K562 (cell line): ENCODE measurements at regions not wholly inside any gene's neighbourhood (a gene's known extent, or its start where the extent isn't known, plus 50 kb on each side); places are given as distances from the start of the nearest gene placed in this dataset.

ENCODE experiments used
- ATAC-seq: fragments of 200-7000 bp; cut with Tn5 transposase; 3 replicates; pipeline ENCODE4 v1.9.1; 2020; ENCODE audit warnings: moderate library complexity
- BruUV-seq: library from RNA; stranded (reverse); fragments of 400-500 nt; replicated peaks from 2 replicates; lab custom pipeline; 2021; lab: Mats Ljungman, UMichigan
- CTCF ChIA-PET: fragments of 300-600 bp; formaldehyde crosslinking; extraction: SDS; loops from one replicate; lab custom pipeline; 2021; ENCODE audit warnings: low intra/inter-chr PET ratio; lab: Yijun Ruan, JAX
- POLR2A ChIA-PET: fragments of 300-600, 350-650 bp; sonication (Branson Sonifier 250); formaldehyde crosslinking; extraction: SDS; loops from one replicate; lab custom pipeline; 2021; ENCODE audit warnings: antibody characterized with exemption, inconsistent platforms; lab: Yijun Ruan, JAX
- DNase-seq, 4 experiments: peaks; one replicate each; pipeline versions ENCODE4 v3.0.0 to v3.0.0-alpha.2; 2011 to 2018; ENCODE audit warnings: low spot score in 3 of 4, mixed read lengths in 3 of 4; ENCODE audit errors: extremely low read depth in 1 of 4
- FAIRE-seq: peaks from 2 replicates; lab custom pipeline; 2011; peaks lifted over from hg19 to GRCh38; lab: Jason Lieb, UNC
- H2AFZ ChIP-seq: 2 replicates; pipeline ENCODE4 v1.6.0; 2011; ENCODE audit warnings: low read depth, low read length, control low read depth, inconsistent platforms
- H3K27ac ChIP-seq: fragments of 200-600 bp; 3 replicates; pipeline ENCODE4 v1.8.0; 2011; ENCODE audit warnings: low read depth, mild to moderate bottlenecking, control low read depth, inconsistent platforms, low read length, moderate library complexity, mixed read lengths; ENCODE audit errors: extremely low read depth
- H3K27me3 ChIP-seq, 2 experiments: fragments of 300-600 bp in 1 of 2; 2 replicates in 1 of 2; 3 replicates in 1 of 2; pipeline versions ENCODE4 v1.6.0 to v1.8.0; 2011; ENCODE audit warnings: inconsistent platforms in 2 of 2, low read length in 2 of 2, mild to moderate bottlenecking in 1 of 2, mixed read lengths in 1 of 2, moderate library complexity in 1 of 2; ENCODE audit not compliant: control insufficient read depth in 2 of 2, insufficient read depth in 2 of 2
- H3K36me3 ChIP-seq: fragments of 300-600 bp; 3 replicates; pipeline ENCODE4 v1.8.0; 2011; ENCODE audit warnings: mild to moderate bottlenecking, low read length, inconsistent platforms; ENCODE audit not compliant: control insufficient read depth, insufficient read depth
- H3K4me1 ChIP-seq, 2 experiments: fragments of 200-600 bp in 1 of 2; replicated peaks in 1 of 2; 2 replicates in 1 of 2; 3 replicates in 1 of 2; pipeline versions ENCODE4 v1.5.1 to v1.8.0; 2011; ENCODE audit warnings: inconsistent platforms in 2 of 2, low read length in 2 of 2, mild to moderate bottlenecking in 1 of 2, mixed read lengths in 1 of 2, moderate library complexity in 1 of 2; ENCODE audit not compliant: control insufficient read depth in 2 of 2, insufficient read depth in 2 of 2
- H3K4me2 ChIP-seq: 2 replicates; pipeline ENCODE4 v1.6.1; 2011; ENCODE audit warnings: low read length, control low read depth, inconsistent platforms, mixed read lengths; ENCODE audit not compliant: insufficient read depth
- H3K4me3 ChIP-seq: fragments of 200-600 bp; sonication (generic), shearing (Covaris generic); 2 replicates; pipeline ENCODE4 v1.5.1; 2016; ENCODE audit warnings: control low read depth, inconsistent platforms
- H3K79me2 ChIP-seq: fragments of 200-600 bp; 3 replicates; pipeline ENCODE4 v1.8.0; 2011; ENCODE audit warnings: low read length, inconsistent platforms; ENCODE audit not compliant: control insufficient read depth, insufficient read depth
- H3K9ac ChIP-seq, 2 experiments: 2 replicates each; pipeline versions ENCODE4 v1.6.0 to v1.6.1; 2011; ENCODE audit warnings: low read depth in 2 of 2, low read length in 2 of 2, control low read depth in 1 of 2, inconsistent platforms in 1 of 2, mild to moderate bottlenecking in 1 of 2, mixed read lengths in 1 of 2; ENCODE audit not compliant: insufficient read depth in 1 of 2
- H3K9me1 ChIP-seq: one replicate; pipeline ENCODE4 v1.6.0; 2011; ENCODE audit warnings: inconsistent platforms, mild to moderate bottlenecking, low read length, moderate library complexity; ENCODE audit not compliant: control insufficient read depth, insufficient read depth
- H3K9me3 ChIP-seq: replicated peaks from 2 replicates; pipeline ENCODE4 v1.5.1; 2011; ENCODE audit warnings: low read depth, low read length, inconsistent platforms; ENCODE audit not compliant: control insufficient read depth, insufficient read depth
- H4K20me1 ChIP-seq: replicated peaks from 2 replicates; pipeline ENCODE4 v1.6.1; 2011; ENCODE audit warnings: low read length, inconsistent platforms, mixed read lengths; ENCODE audit not compliant: control insufficient read depth, insufficient read depth
- ATF7 ChIP-seq: fragments of 450-650 bp; IDR thresholded peaks from 2 replicates; pipeline ENCODE4 v1.7.1; 2014; ENCODE audit warnings: mild to moderate bottlenecking, moderate library complexity
- BCL6 ChIP-seq: fragments of 250-450 bp; sonication (Bioruptor Pico); IDR thresholded peaks from 2 replicates; pipeline ENCODE4 v1.4.0; 2020
- CHD2 ChIP-seq: IDR thresholded peaks from 2 replicates; pipeline ENCODE4 v1.6.1; 2011; ENCODE audit warnings: low read depth, low read length
- E2F3 ChIP-seq: fragments of 250-450 bp; sonication (Bioruptor Pico); IDR thresholded peaks from 2 replicates; pipeline ENCODE4 v1.4.0; 2020; ENCODE audit warnings: mild to moderate bottlenecking
- HDGF ChIP-seq: fragments of 450-650 bp; IDR thresholded peaks from 2 replicates; pipeline ENCODE4 v1.6.1; 2016
- KAT7 ChIP-seq: sonication (generic); formaldehyde crosslinking; IDR thresholded peaks from 2 replicates; pipeline ENCODE4 v1.8.0; 2022; ENCODE audit warnings: missing genetic modification reagents, mild to moderate bottlenecking, borderline replicate concordance
- KLF16 ChIP-seq: IDR thresholded peaks from 2 replicates; pipeline ENCODE4 v1.6.1; 2016; ENCODE audit warnings: antibody characterized with exemption
- LARP7 ChIP-seq: fragments of 450-650 bp; IDR thresholded peaks from 2 replicates; pipeline ENCODE4 v1.6.1; 2016
- MAX ChIP-seq: sonication (generic); formaldehyde crosslinking; IDR thresholded peaks from 2 replicates; pipeline ENCODE4 v1.9.0; 2022; ENCODE audit warnings: mild to moderate bottlenecking, missing genetic modification reagents
- MED1 ChIP-seq: sonication (generic); formaldehyde crosslinking; IDR thresholded peaks from 2 replicates; pipeline ENCODE4 v1.8.1; 2023; ENCODE audit warnings: missing genetic modification reagents, borderline replicate concordance
- OTX1 ChIP-seq: fragments of 450-650 bp; formaldehyde crosslinking; IDR thresholded peaks from 2 replicates; pipeline ENCODE4 v1.4.0; 2022; ENCODE audit warnings: mild to moderate bottlenecking
- PHB2 ChIP-seq: fragments of 450-650 bp; IDR thresholded peaks from 2 replicates; pipeline ENCODE4 v1.6.1; 2017; ENCODE audit warnings: low read depth
- THAP7 ChIP-seq: fragments of 250-450 bp; sonication (Bioruptor Pico); IDR thresholded peaks from 2 replicates; pipeline ENCODE4 v1.5.0; 2021
- ZNF316 ChIP-seq: fragments of 450-650 bp; IDR thresholded peaks from 2 replicates; pipeline ENCODE4 v1.6.1; 2016
- ZNF512 ChIP-seq: IDR thresholded peaks from 2 replicates; pipeline ENCODE4 v1.6.1; 2016; ENCODE audit warnings: missing genetic modification characterization, missing compliant biosample characterization
- WGBS: fragments of 100-300 bp; shearing (Covaris generic); methylation state at CpG from one replicate; pipeline ENCODE4 v1.1.6; 2016; ENCODE audit warnings: low coverage, mixed read lengths; ENCODE audit not compliant: insufficient coverage; ENCODE audit errors: missing lambda C conversion rate; 5-methylcytosine and 5-hydroxymethylcytosine counted together
- in situ Hi-C: fragments of 300-500 bp; cut with MboI; formaldehyde crosslinking; loops from 4 replicates; pipeline ENCODE4 v1.15.0; 2018; ENCODE audit warnings: inconsistent platforms, mixed read lengths
- intact Hi-C: fragments of 100-400 bp; cut with micrococcal nuclease; formaldehyde crosslinking; loops from 2 replicates; pipeline ENCODE4 v1.14.2; 2022
- TF ChIP-seq, protein P1 (sequence below): conservative IDR thresholded peaks from 2 replicates; pipeline ENCODE4 v1.6.1; 2011; ENCODE audit warnings: low read depth, mild to moderate bottlenecking, low read length; ENCODE audit not compliant: control insufficient read depth
- TF ChIP-seq, protein P2 (sequence below): fragments of 250-450 bp; sonication (Bioruptor Pico); IDR thresholded peaks from 2 replicates; pipeline ENCODE4 v1.8.0; 2022; ENCODE audit warnings: inconsistent platforms, mild to moderate bottlenecking, moderate library complexity, borderline replicate concordance

GRCh38 chr17:5638596-5638995, 54.3 kb upstream of the NLRP1 start (continued):
- TF ChIP-seq, protein P1, sequence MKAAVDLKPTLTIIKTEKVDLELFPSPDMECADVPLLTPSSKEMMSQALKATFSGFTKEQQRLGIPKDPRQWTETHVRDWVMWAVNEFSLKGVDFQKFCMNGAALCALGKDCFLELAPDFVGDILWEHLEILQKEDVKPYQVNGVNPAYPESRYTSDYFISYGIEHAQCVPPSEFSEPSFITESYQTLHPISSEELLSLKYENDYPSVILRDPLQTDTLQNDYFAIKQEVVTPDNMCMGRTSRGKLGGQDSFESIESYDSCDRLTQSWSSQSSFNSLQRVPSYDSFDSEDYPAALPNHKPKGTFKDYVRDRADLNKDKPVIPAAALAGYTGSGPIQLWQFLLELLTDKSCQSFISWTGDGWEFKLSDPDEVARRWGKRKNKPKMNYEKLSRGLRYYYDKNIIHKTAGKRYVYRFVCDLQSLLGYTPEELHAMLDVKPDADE: no peak

- H3K9ac ChIP-seq: no peak overlapping the region
- no peaks in the 10 kb centered on the region for H3K9me3 ChIP-seq
- TF ChIP-seq, protein P2, sequence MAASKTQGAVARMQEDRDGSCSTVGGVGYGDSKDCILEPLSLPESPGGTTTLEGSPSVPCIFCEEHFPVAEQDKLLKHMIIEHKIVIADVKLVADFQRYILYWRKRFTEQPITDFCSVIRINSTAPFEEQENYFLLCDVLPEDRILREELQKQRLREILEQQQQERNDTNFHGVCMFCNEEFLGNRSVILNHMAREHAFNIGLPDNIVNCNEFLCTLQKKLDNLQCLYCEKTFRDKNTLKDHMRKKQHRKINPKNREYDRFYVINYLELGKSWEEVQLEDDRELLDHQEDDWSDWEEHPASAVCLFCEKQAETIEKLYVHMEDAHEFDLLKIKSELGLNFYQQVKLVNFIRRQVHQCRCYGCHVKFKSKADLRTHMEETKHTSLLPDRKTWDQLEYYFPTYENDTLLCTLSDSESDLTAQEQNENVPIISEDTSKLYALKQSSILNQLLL (CRISPR knock-in tag): no peak
- TF ChIP-seq KAT7 (CRISPR knock-in tag): no peak
- no peak for TF ChIP-seq ATF7
- no peak for TF ChIP-seq HDGF
- TF ChIP-seq KLF16: no peak
- no peak for TF ChIP-seq THAP7 (CRISPR knock-in tag)
- TF ChIP-seq ZNF316: no peak
- TF ChIP-seq CHD2: no peak
- no peak for TF ChIP-seq E2F3 (CRISPR knock-in tag)
- TF ChIP-seq BCL6 (CRISPR knock-in tag): no peak
- no peak for TF ChIP-seq MAX (CRISPR knock-in tag)
- no peak for TF ChIP-seq OTX1 (CRISPR knock-in tag)
- TF ChIP-seq MED1 (CRISPR knock-in tag): no peak
- no peak for TF ChIP-seq LARP7
- TF ChIP-seq PHB2: no peak
- no peak for TF ChIP-seq ZNF512 (tag)
- DNase-seq (no peak), FAIRE-seq (no peak), ATAC-seq (no peak)
- H3K4me3 ChIP-seq: no peak overlapping the region
- no TSS peak for BruUV-seq
- no peak overlapping the region for H2AFZ ChIP-seq
- peaks cover 2 to 28% of the 10 kb centered on the region in 2 experiments for H3K27me3 ChIP-seq
- H3K4me1 ChIP-seq: no peaks in the 10 kb centered on the region
- H3K4me2 ChIP-seq: no peak overlapping the region
- H3K27ac ChIP-seq: no peak overlapping the region
- H3K36me3 ChIP-seq: no peaks in the 10 kb centered on the region
- H4K20me1 ChIP-seq: no peaks in the 10 kb centered on the region
- ChIA-PET CTCF (no interaction called here), POLR2A (no interaction called here)
- no peaks in the 10 kb centered on the region for H3K9me1 ChIP-seq
- intact Hi-C loops (no loop called here), in situ Hi-C loops (no loop called here)
- WGBS: 0% methylated on average over 2 of the region's 2 CpGs
- H3K79me2 ChIP-seq: no peaks in the 10 kb centered on the region
Measured at GRCh38 chr17:5640726-5641125, 56.4 kb upstream of the NLRP1 start.
